WTC11 (cell line): ENCODE measurements at regions not wholly inside any gene's neighbourhood (a gene's known extent, or its start where the extent isn't known, plus 50 kb on each side); places are given as distances from the start of the nearest gene placed in this dataset.
A peak's percentile ranks its signal among the peaks of the same experiment; 100 is the strongest.

Experiments
- ATAC-seq: fragments of 200-7000 bp; cut with Tn5 transposase; 2 replicates; pipeline ENCODE4 v1.10.0; 2021; ENCODE audit warnings: mild to moderate bottlenecking, moderate library complexity
- CTCF ChIA-PET: fragments of 300-600 bp; sonication (Branson Sonifier 250); formaldehyde crosslinking; loops from one replicate; lab custom pipeline; 2021; ENCODE audit warnings: antibody characterized with exemption; lab: Charles Lee
- POLR2A ChIA-PET: fragments of 350-600 bp; sonication (Branson Sonifier 250); formaldehyde crosslinking; loops from one replicate; lab custom pipeline; 2021; ENCODE audit warnings: antibody characterized with exemption; lab: Charles Lee
- DNase-seq: peaks from one replicate; pipeline ENCODE4 v3.0.0; 2021; ENCODE audit warnings: low spot score
- H3K27ac Mint-ChIP-seq: 2 replicates; pipeline ENCODE4 v1.8.0; 2021; ENCODE audit warnings: mixed read lengths
- H3K27me3 Mint-ChIP-seq: 2 replicates; pipeline ENCODE4 v1.8.0; 2021; ENCODE audit warnings: low read depth, mild to moderate bottlenecking, moderate library complexity, mixed read lengths
- H3K36me3 Mint-ChIP-seq: 2 replicates; pipeline ENCODE4 v1.8.0; 2021; ENCODE audit warnings: mixed read lengths
- H3K4me1 Mint-ChIP-seq: 2 replicates; pipeline ENCODE4 v1.8.0; 2022; ENCODE audit warnings: mixed read lengths
- H3K4me3 Mint-ChIP-seq: 2 replicates; pipeline ENCODE4 v1.8.0; 2021; ENCODE audit warnings: mild to moderate bottlenecking, moderate library complexity, mixed read lengths
- H3K9me3 Mint-ChIP-seq: 2 replicates; pipeline ENCODE4 v1.8.0; 2021; ENCODE audit warnings: mixed read lengths
- CREM ChIP-seq: sonication (generic); formaldehyde crosslinking; IDR thresholded peaks from 2 replicates; pipeline ENCODE4 v1.8.1; 2022; ENCODE audit warnings: mild to moderate bottlenecking, missing genetic modification reagents, moderate library complexity
- ELF4 ChIP-seq: sonication (generic); formaldehyde crosslinking; IDR thresholded peaks from 2 replicates; pipeline ENCODE4 v1.8.1; 2022; ENCODE audit warnings: low read depth, mild to moderate bottlenecking, moderate library complexity, missing genetic modification reagents
- ESRRA ChIP-seq: sonication (generic); formaldehyde crosslinking; IDR thresholded peaks from 2 replicates; pipeline ENCODE4 v1.8.1; 2022; ENCODE audit warnings: mild to moderate bottlenecking, missing genetic modification reagents, borderline replicate concordance
- ETV6 ChIP-seq: sonication (generic); formaldehyde crosslinking; IDR thresholded peaks from 2 replicates; pipeline ENCODE4 v1.8.1; 2022; ENCODE audit warnings: mild to moderate bottlenecking, missing genetic modification reagents
- FOXK1 ChIP-seq: sonication (generic); formaldehyde crosslinking; IDR thresholded peaks from 2 replicates; pipeline ENCODE4 v1.8.0; 2022; ENCODE audit warnings: mild to moderate bottlenecking, moderate library complexity, missing genetic modification reagents
- GTF2I ChIP-seq: fragments of 250-450 bp; sonication (Bioruptor Pico); conservative IDR thresholded peaks from 2 replicates; pipeline ENCODE4 v1.4.0; 2021; ENCODE audit warnings: mild to moderate bottlenecking
- IRF2 ChIP-seq: sonication (generic); formaldehyde crosslinking; IDR thresholded peaks from 2 replicates; pipeline ENCODE4 v1.8.0; 2022; ENCODE audit warnings: low read depth, missing genetic modification reagents, borderline replicate concordance
- MAX ChIP-seq: sonication (generic); formaldehyde crosslinking; IDR thresholded peaks from 2 replicates; pipeline ENCODE4 v1.8.0; 2022; ENCODE audit warnings: mild to moderate bottlenecking, missing genetic modification reagents
- NFYB ChIP-seq: sonication (generic); formaldehyde crosslinking; conservative IDR thresholded peaks from 2 replicates; pipeline ENCODE4 v1.8.0; 2022; ENCODE audit warnings: low read depth, missing genetic modification reagents
- SMAD3 ChIP-seq: sonication (generic); formaldehyde crosslinking; IDR thresholded peaks from 2 replicates; pipeline ENCODE4 v1.8.0; 2022; ENCODE audit warnings: missing genetic modification reagents, mild to moderate bottlenecking, borderline replicate concordance
- SOX15 ChIP-seq: fragments of 250-450 bp; sonication (Bioruptor Pico); IDR thresholded peaks from 2 replicates; pipeline ENCODE4 v1.9.0; 2021; ENCODE audit warnings: mild to moderate bottlenecking
- TEAD4 ChIP-seq: sonication (generic); formaldehyde crosslinking; IDR thresholded peaks from 2 replicates; pipeline ENCODE4 v1.8.0; 2022; ENCODE audit warnings: mild to moderate bottlenecking, missing genetic modification reagents
- ZNF121 ChIP-seq: sonication (generic); formaldehyde crosslinking; IDR thresholded peaks from 2 replicates; pipeline ENCODE4 v1.8.0; 2023; ENCODE audit warnings: missing genetic modification reagents
- ZNF263 ChIP-seq: sonication (generic); formaldehyde crosslinking; IDR thresholded peaks from 2 replicates; pipeline ENCODE4 v1.8.1; 2022; ENCODE audit warnings: low read depth, mild to moderate bottlenecking, moderate library complexity, missing genetic modification reagents
- ZNF396 ChIP-seq: fragments of 250-450 bp; sonication (Bioruptor Pico); IDR thresholded peaks from 2 replicates; pipeline ENCODE4 v1.8.0; 2021; ENCODE audit warnings: mild to moderate bottlenecking, moderate library complexity, borderline replicate concordance
- TF ChIP-seq, protein P1 (sequence below): sonication (generic); formaldehyde crosslinking; IDR thresholded peaks from 2 replicates; pipeline ENCODE4 v1.8.0; 2022; ENCODE audit warnings: mild to moderate bottlenecking, missing genetic modification reagents
- TF ChIP-seq, protein P2 (sequence below): sonication (generic); formaldehyde crosslinking; IDR thresholded peaks from 2 replicates; pipeline ENCODE4 v1.8.1; 2023; ENCODE audit warnings: mild to moderate bottlenecking, missing genetic modification reagents, moderate library complexity
- TF ChIP-seq, protein P3 (sequence below): sonication (generic); formaldehyde crosslinking; IDR thresholded peaks from 2 replicates; pipeline ENCODE4 v1.8.0; 2022; ENCODE audit warnings: missing genetic modification reagents
- TF ChIP-seq, protein P4 (sequence below): sonication (generic); formaldehyde crosslinking; IDR thresholded peaks from 2 replicates; pipeline ENCODE4 v1.8.1; 2022; ENCODE audit warnings: mild to moderate bottlenecking, missing genetic modification reagents, moderate library complexity, borderline replicate concordance
- TF ChIP-seq, protein P5 (sequence below): fragments of 250-450 bp; sonication (Bioruptor Pico); IDR thresholded peaks from 2 replicates; pipeline ENCODE4 v2.1.2; 2022; ENCODE audit warnings: mild to moderate bottlenecking, moderate library complexity
- TF ChIP-seq, protein P6 (sequence below): sonication (generic); formaldehyde crosslinking; IDR thresholded peaks from 2 replicates; pipeline ENCODE4 v1.8.0; 2022; ENCODE audit warnings: mild to moderate bottlenecking, missing genetic modification reagents

GRCh38 chr18:37669991-37670534, 104.5 kb upstream of the CELF4 start:
- ATAC-seq (peak; percentile 29), DNase-seq (peak; percentile 19)
- Mint-ChIP-seq H3K27me3 (no peaks in the 10 kb centered on the region; the same call in 1 of the 2 replicates), H3K4me3 (no peak overlapping the region), H3K27ac (no peak overlapping the region), H3K9me3 (peaks cover 7% of the 10 kb centered on the region), H3K4me1 (peaks cover 42% of the 10 kb centered on the region), H3K36me3 (no peaks in the 10 kb centered on the region)
- ChIA-PET CTCF (interaction anchor here (2.9 kb wide), 1 partner anchor 10 kb away, joined by 8 read pairs; no protein-coding TSS in a partner anchor), POLR2A (no interaction called here)
- TF ChIP-seq, protein P1, sequence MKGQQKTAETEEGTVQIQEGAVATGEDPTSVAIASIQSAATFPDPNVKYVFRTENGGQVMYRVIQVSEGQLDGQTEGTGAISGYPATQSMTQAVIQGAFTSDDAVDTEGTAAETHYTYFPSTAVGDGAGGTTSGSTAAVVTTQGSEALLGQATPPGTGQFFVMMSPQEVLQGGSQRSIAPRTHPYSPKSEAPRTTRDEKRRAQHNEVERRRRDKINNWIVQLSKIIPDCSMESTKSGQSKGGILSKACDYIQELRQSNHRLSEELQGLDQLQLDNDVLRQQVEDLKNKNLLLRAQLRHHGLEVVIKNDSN (CRISPR knock-in tag): peak; percentile 46; the same call in 1 of the 2 replicates
- no peak for TF ChIP-seq FOXK1 (CRISPR knock-in tag)
- TF ChIP-seq, protein P2, sequence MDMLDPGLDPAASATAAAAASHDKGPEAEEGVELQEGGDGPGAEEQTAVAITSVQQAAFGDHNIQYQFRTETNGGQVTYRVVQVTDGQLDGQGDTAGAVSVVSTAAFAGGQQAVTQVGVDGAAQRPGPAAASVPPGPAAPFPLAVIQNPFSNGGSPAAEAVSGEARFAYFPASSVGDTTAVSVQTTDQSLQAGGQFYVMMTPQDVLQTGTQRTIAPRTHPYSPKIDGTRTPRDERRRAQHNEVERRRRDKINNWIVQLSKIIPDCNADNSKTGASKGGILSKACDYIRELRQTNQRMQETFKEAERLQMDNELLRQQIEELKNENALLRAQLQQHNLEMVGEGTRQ (CRISPR knock-in tag): peak; percentile 67
- TF ChIP-seq NFYB (CRISPR knock-in tag): peak; percentile 48; the same call in 1 of the 2 replicates
- TF ChIP-seq, protein P3, sequence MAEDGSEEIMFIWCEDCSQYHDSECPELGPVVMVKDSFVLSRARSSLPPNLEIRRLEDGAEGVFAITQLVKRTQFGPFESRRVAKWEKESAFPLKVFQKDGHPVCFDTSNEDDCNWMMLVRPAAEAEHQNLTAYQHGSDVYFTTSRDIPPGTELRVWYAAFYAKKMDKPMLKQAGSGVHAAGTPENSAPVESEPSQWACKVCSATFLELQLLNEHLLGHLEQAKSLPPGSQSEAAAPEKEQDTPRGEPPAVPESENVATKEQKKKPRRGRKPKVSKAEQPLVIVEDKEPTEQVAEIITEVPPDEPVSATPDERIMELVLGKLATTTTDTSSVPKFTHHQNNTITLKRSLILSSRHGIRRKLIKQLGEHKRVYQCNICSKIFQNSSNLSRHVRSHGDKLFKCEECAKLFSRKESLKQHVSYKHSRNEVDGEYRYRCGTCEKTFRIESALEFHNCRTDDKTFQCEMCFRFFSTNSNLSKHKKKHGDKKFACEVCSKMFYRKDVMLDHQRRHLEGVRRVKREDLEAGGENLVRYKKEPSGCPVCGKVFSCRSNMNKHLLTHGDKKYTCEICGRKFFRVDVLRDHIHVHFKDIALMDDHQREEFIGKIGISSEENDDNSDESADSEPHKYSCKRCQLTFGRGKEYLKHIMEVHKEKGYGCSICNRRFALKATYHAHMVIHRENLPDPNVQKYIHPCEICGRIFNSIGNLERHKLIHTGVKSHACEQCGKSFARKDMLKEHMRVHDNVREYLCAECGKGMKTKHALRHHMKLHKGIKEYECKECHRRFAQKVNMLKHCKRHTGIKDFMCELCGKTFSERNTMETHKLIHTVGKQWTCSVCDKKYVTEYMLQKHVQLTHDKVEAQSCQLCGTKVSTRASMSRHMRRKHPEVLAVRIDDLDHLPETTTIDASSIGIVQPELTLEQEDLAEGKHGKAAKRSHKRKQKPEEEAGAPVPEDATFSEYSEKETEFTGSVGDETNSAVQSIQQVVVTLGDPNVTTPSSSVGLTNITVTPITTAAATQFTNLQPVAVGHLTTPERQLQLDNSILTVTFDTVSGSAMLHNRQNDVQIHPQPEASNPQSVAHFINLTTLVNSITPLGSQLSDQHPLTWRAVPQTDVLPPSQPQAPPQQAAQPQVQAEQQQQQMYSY (CRISPR knock-in tag): no peak

DNA sequence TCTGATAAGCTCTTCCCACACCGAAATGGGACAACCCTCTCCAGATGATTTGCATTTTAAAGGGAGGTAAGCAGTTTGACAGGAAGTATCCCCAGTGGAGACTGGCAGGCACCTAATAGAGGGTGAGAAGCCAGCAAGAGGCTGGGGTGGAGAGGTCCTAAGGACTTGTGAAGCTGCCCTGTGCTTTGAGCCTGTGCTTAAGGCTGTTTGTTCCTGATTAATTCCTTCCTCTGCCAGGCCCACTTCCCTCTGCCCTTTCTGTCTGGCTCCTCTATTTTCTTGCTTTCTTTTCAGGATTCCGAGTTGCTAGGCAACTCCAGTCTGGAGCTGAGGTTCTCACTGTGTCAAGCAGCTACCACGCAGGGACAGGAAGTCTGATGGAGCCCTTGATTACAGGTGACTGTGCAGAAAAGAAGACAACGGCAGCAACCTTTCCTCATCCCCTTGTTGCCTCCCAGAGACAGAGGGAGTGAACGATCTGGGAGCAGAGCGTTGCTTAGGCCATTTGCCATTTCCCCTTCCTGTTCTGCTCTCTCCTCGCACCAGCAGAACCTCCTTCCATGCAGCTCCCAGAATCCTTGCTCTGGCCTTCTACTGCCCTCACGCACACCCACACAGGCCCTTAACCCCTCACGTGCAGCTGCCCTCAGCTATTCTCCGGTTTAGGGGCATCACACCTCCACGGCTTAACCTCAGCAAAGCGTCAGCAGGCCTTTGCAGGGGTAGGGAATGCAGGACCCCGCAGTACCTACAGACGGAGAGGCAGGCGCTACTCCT, 103.6 kb upstream of the CELF4 start:
- CTCF ChIA-PET: interaction anchor here (0.8 to 2.9 kb wide), 3 partner anchors 9 to 82 kb away, joined by 3 to 8 read pairs (median 3); no protein-coding TSS in a partner anchor
- peak overlapping the region; percentile 61; the same call in 1 of the 2 replicates for H3K27ac Mint-ChIP-seq
- H3K9me3 Mint-ChIP-seq: peaks cover 7% of the 10 kb centered on the region
- no peak overlapping the region for H3K4me3 Mint-ChIP-seq
- POLR2A ChIA-PET: no interaction called here
- DNase-seq: no peak
- H3K27me3 Mint-ChIP-seq: no peaks in the 10 kb centered on the region; the same call in 1 of the 2 replicates
- H3K36me3 Mint-ChIP-seq: no peaks in the 10 kb centered on the region
- ATAC-seq: peak; percentile 91
- H3K4me1 Mint-ChIP-seq: peaks cover 42% of the 10 kb centered on the region
- TF ChIP-seq ESRRA (CRISPR knock-in tag) (no peak), TEAD4 (no peak), IRF2 (CRISPR knock-in tag) (no peak), GTF2I (CRISPR knock-in tag) (no peak), ZNF263 (CRISPR knock-in tag) (no peak), CREM (CRISPR knock-in tag) (no peak), MAX (peak; percentile 8; the same call in 1 of the 2 replicates), SMAD3 (no peak), ZNF121 (no peak), ETV6 (0 out of 2 replicates have a peak, but pooled peaks have one; percentile 25), ELF4 (no peak), SOX15 (CRISPR knock-in tag) (no peak), ZNF396 (CRISPR knock-in tag) (peak; percentile 51; the same call in 1 of the 2 replicates)
- TF ChIP-seq, protein P4, sequence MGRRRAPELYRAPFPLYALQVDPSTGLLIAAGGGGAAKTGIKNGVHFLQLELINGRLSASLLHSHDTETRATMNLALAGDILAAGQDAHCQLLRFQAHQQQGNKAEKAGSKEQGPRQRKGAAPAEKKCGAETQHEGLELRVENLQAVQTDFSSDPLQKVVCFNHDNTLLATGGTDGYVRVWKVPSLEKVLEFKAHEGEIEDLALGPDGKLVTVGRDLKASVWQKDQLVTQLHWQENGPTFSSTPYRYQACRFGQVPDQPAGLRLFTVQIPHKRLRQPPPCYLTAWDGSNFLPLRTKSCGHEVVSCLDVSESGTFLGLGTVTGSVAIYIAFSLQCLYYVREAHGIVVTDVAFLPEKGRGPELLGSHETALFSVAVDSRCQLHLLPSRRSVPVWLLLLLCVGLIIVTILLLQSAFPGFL (CRISPR knock-in tag): no peak
- TF ChIP-seq, protein P5, sequence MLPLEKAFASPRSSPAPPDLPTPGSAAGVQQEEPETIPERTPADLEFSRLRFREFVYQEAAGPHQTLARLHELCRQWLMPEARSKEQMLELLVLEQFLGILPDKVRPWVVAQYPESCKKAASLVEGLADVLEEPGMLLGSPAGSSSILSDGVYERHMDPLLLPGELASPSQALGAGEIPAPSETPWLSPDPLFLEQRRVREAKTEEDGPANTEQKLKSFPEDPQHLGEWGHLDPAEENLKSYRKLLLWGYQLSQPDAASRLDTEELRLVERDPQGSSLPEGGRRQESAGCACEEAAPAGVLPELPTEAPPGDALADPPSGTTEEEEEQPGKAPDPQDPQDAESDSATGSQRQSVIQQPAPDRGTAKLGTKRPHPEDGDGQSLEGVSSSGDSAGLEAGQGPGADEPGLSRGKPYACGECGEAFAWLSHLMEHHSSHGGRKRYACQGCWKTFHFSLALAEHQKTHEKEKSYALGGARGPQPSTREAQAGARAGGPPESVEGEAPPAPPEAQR: no peak
- TF ChIP-seq, protein P6, sequence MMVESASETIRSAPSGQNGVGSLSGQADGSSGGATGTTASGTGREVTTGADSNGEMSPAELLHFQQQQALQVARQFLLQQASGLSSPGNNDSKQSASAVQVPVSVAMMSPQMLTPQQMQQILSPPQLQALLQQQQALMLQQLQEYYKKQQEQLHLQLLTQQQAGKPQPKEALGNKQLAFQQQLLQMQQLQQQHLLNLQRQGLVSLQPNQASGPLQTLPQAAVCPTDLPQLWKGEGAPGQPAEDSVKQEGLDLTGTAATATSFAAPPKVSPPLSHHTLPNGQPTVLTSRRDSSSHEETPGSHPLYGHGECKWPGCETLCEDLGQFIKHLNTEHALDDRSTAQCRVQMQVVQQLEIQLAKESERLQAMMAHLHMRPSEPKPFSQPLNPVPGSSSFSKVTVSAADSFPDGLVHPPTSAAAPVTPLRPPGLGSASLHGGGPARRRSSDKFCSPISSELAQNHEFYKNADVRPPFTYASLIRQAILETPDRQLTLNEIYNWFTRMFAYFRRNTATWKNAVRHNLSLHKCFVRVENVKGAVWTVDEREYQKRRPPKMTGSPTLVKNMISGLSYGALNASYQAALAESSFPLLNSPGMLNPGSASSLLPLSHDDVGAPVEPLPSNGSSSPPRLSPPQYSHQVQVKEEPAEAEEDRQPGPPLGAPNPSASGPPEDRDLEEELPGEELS: no peak
